ENCODE measurements at regions not wholly inside any gene's neighbourhood (a gene's known extent, or its start where the extent isn't known, plus 50 kb on each side); places are given as distances from the start of the nearest gene placed in this dataset.

DNA sequence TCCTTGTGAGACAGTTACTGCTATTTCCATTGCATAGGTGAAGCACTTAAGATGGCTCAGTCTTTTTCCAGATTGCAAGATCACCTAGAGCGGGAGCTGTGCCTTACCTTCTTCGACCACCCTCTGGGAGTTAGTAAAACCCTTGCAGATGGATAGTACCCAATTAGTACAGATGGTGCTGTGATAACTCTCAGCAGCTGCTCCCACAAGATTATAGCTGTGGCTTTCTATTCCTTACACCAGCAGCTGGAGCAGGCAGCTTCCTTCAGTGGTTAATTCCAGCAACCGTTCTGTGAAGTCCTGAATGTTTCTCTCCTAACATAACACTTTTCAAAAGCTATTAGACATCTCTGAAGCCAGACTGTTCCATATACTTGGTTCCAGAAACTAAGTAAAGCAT is 796.8 kb downstream of the XPNPEP1 start:
- no peak overlapping the region for H3K4me3 ChIP-seq (ENCODE audit: low read length)
- no peak overlapping the region for H3K27ac ChIP-seq (ENCODE audit: low read length)
- no peaks in the 10 kb centered on the region for H3K4me1 ChIP-seq (ENCODE audit: insufficient read depth, low read length)
- TF ChIP-seq EZH2phosphoT487 (IDR thresholded peaks at IDR 0.05; ENCODE audit: borderline replicate concordance, low read length) (no peak), EZH2 (IDR thresholded peaks at IDR 0.05; ENCODE audit: low read length, unreplicated experiment) (no peak)
- TF ChIP-seq, protein P1, sequence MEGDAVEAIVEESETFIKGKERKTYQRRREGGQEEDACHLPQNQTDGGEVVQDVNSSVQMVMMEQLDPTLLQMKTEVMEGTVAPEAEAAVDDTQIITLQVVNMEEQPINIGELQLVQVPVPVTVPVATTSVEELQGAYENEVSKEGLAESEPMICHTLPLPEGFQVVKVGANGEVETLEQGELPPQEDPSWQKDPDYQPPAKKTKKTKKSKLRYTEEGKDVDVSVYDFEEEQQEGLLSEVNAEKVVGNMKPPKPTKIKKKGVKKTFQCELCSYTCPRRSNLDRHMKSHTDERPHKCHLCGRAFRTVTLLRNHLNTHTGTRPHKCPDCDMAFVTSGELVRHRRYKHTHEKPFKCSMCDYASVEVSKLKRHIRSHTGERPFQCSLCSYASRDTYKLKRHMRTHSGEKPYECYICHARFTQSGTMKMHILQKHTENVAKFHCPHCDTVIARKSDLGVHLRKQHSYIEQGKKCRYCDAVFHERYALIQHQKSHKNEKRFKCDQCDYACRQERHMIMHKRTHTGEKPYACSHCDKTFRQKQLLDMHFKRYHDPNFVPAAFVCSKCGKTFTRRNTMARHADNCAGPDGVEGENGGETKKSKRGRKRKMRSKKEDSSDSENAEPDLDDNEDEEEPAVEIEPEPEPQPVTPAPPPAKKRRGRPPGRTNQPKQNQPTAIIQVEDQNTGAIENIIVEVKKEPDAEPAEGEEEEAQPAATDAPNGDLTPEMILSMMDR (conservative IDR thresholded peaks at IDR 0.05; ENCODE audit: low read depth, low read length), result no peak
- DNase-seq (no peak), ATAC-seq (no peak)
- no peaks in the 10 kb centered on the region for H4K20me1 ChIP-seq (ENCODE audit: low read length)
- ChIA-PET CTCF (no interaction called here), POLR2A (ENCODE audit: unreplicated experiment) (no interaction called here)
- no TSS peak for BruUV-seq (replicated peaks)
- no peaks in the 10 kb centered on the region for H3K27me3 ChIP-seq (ENCODE audit: low read length)
- no peaks in the 10 kb centered on the region for H3K36me3 ChIP-seq (ENCODE audit: low read depth, low read length)
- no peaks in the 10 kb centered on the region for H3F3A ChIP-seq (ENCODE audit: low read length, unreplicated experiment)
- no peaks in the 10 kb centered on the region for H3K79me2 ChIP-seq (ENCODE audit: low read length)
- intact Hi-C loops (cut with micrococcal nuclease), result no loop called here
- H3K9me2 ChIP-seq (replicated peaks; ENCODE audit: low read length), result no peaks in the 10 kb centered on the region
- H3K9ac ChIP-seq (ENCODE audit: low read length), result no peak overlapping the region
- no peak overlapping the region for H2AFZ ChIP-seq (ENCODE audit: low read length)
- no peaks in the 10 kb centered on the region for H3K9me3 ChIP-seq (ENCODE audit: low read length)
- no peak overlapping the region for H3K4me2 ChIP-seq (ENCODE audit: low read length)

DNA sequence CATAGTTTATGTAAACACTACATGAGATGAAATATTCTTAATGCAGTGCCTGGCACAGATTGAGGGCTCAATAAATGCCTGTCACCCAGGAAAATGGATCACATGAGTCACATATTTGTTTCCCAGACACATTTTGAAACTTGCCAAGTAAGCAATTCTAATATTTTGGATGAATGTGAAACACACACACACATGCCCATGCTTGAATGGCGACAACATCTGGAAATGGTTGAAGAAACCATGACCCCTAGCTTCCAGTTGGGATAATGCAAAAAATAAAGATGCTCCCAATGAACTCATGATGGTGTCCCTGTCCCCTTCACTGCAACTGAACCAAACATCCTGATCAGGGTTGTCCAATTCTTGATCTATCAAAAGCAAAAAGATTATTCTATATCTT is 797.3 kb downstream of the XPNPEP1 start:
- no peak overlapping the region for H3K4me2 ChIP-seq (ENCODE audit: low read length)
- POLR2A ChIA-PET (ENCODE audit: unreplicated experiment), result no interaction called here
- H4K20me1 ChIP-seq (ENCODE audit: low read length), result no peaks in the 10 kb centered on the region
- no peak overlapping the region for H3K27ac ChIP-seq (ENCODE audit: low read length)
- H3K4me3 ChIP-seq (ENCODE audit: low read length), result no peak overlapping the region
- no TSS peak for BruUV-seq (replicated peaks)
- ATAC-seq (no peak), DNase-seq (no peak)
- no peaks in the 10 kb centered on the region for H3K9me2 ChIP-seq (replicated peaks; ENCODE audit: low read length)
- intact Hi-C loops (cut with micrococcal nuclease), result no loop called here
- no peaks in the 10 kb centered on the region for H3K79me2 ChIP-seq (ENCODE audit: low read length)
- H3K9ac ChIP-seq (ENCODE audit: low read length), result no peak overlapping the region
- no peaks in the 10 kb centered on the region for H3K4me1 ChIP-seq (ENCODE audit: insufficient read depth, low read length)
- no peaks in the 10 kb centered on the region for H3F3A ChIP-seq (ENCODE audit: low read length, unreplicated experiment)
- no peaks in the 10 kb centered on the region for H3K27me3 ChIP-seq (ENCODE audit: low read length)
- CTCF ChIA-PET, result no interaction called here
- TF ChIP-seq EZH2phosphoT487 (IDR thresholded peaks at IDR 0.05; ENCODE audit: borderline replicate concordance, low read length), result no peak
- TF ChIP-seq, protein P1 (conservative IDR thresholded peaks at IDR 0.05; ENCODE audit: low read depth, low read length), result peak; percentile 28; the same call in 1 of the 2 replicates
- H2AFZ ChIP-seq (ENCODE audit: low read length), result no peak overlapping the region
- H3K9me3 ChIP-seq (ENCODE audit: low read length), result no peaks in the 10 kb centered on the region
- no peaks in the 10 kb centered on the region for H3K36me3 ChIP-seq (ENCODE audit: low read depth, low read length)

DNA sequence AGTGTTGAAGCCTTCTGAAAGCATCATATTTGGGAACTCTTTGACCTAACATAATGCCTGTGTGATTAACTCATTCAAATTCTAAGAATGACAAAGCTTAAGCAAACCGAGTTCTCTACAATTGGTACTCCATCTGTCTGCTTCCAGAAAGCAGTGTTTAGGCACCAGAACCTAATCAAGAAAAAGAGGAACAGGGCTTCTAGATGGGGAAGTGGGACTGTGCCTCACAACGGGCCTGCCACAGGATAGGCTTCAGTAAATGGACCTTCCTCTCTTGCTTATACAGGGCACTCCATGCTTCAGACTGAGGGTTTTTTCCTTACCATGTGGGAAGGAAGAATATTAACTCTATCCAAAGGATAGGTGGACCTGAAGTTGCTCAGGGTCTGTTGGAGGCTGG is 808.1 kb downstream of the XPNPEP1 start:
- Histone ChIP-seq H3K9me2 (replicated peaks; ENCODE audit: low read length) (no peaks in the 10 kb centered on the region), H3K9me3 (ENCODE audit: low read length) (0 out of 2 replicates have a peak, but pooled peaks cover 3% of the 10 kb centered on the region), H4K20me1 (ENCODE audit: low read length) (no peaks in the 10 kb centered on the region), H3K27me3 (ENCODE audit: low read length) (no peaks in the 10 kb centered on the region), H3K36me3 (ENCODE audit: low read depth, low read length) (no peaks in the 10 kb centered on the region), H2AFZ (ENCODE audit: low read length) (no peak overlapping the region), H3K4me1 (ENCODE audit: insufficient read depth, low read length) (no peaks in the 10 kb centered on the region), H3K4me3 (ENCODE audit: low read length) (no peak overlapping the region), H3F3A (ENCODE audit: low read length, unreplicated experiment) (no peaks in the 10 kb centered on the region), H3K79me2 (ENCODE audit: low read length) (no peaks in the 10 kb centered on the region), H3K4me2 (ENCODE audit: low read length) (no peak overlapping the region), H3K9ac (ENCODE audit: low read length) (no peak overlapping the region), H3K27ac (ENCODE audit: low read length) (no peak overlapping the region)
- POLR2A ChIA-PET (ENCODE audit: unreplicated experiment), result no interaction called here
- TF ChIP-seq, protein P1 (conservative IDR thresholded peaks at IDR 0.05; ENCODE audit: low read depth, low read length), result no peak
- TF ChIP-seq EZH2 (IDR thresholded peaks at IDR 0.05; ENCODE audit: low read length, unreplicated experiment) (no peak), EZH2phosphoT487 (IDR thresholded peaks at IDR 0.05; ENCODE audit: borderline replicate concordance, low read length) (no peak)
- no TSS peak for BruUV-seq (replicated peaks)
- CTCF ChIA-PET, result no interaction called here
- intact Hi-C loops (cut with micrococcal nuclease), result no loop called here
- DNase-seq, result no peak
- ATAC-seq, result no peak
